Left lung (tissue), 4 donors: ENCODE measurements at regions not wholly inside any gene's neighbourhood (a gene's known extent, or its start where the extent isn't known, plus 50 kb on each side); places are given as distances from the start of the nearest gene placed in this dataset.

Experiments used
- ATAC-seq: fragments of 200-7000 bp; cut with Tn5 transposase; one replicate; pipeline ENCODE4 v1.9.1; 2020; ENCODE audit warnings: moderate library complexity
- DNase-seq, 4 donors: peaks; one replicate each; pipeline ENCODE4 v3.0.0-alpha.2; 2013 to 2020
- H3K27ac ChIP-seq, 2 donors: fragments of 200-600 bp; sonication (generic) in 1 of 2; one replicate each; pipeline versions ENCODE4 v1.5.0 to v1.8.0; 2020 to 2021
- H3K27me3 ChIP-seq, 2 donors: fragments of 200-600 bp; sonication (generic) in 1 of 2; one replicate each; pipeline versions ENCODE4 v1.5.0 to v1.8.0; 2020 to 2021
- H3K36me3 ChIP-seq, 2 donors: fragments of 200-600 bp; sonication (generic) in 1 of 2; one replicate each; pipeline versions ENCODE4 v1.5.0 to v1.8.0; 2020 to 2021
- H3K4me1 ChIP-seq, 2 donors: fragments of 200-600 bp; one replicate each; pipeline ENCODE4 v1.8.0; 2021
- H3K4me3 ChIP-seq, 2 donors: fragments of 200-600 bp; sonication (generic) in 1 of 2; one replicate each; pipeline versions ENCODE4 v1.5.0 to v1.8.0; 2020 to 2021; ENCODE audit warnings: mild to moderate bottlenecking in 1 of 2
- H3K9me3 ChIP-seq, 2 donors: fragments of 200-600 bp; sonication (generic) in 1 of 2; one replicate each; pipeline versions ENCODE4 v1.5.0 to v1.8.0; 2020 to 2021
- CTCF ChIP-seq, 2 donors: fragments of 200-600 bp; sonication (generic) in 1 of 2; IDR thresholded peaks; one replicate each; pipeline versions ENCODE4 v1.5.0 to v1.8.0; 2021; ENCODE audit warnings: antibody characterized with exemption in 2 of 2
- intact Hi-C, 2 donors: fragments of 100-400 bp; cut with DNase I; formaldehyde crosslinking; loops; one replicate each; pipeline versions ENCODE4 v1.11.2 to v1.14.2; 2022
- donor health status: DM: no; HTN: yes; CAD: no.
- donor health status: DM: no; HTN: no; CAD: no.

DNA sequence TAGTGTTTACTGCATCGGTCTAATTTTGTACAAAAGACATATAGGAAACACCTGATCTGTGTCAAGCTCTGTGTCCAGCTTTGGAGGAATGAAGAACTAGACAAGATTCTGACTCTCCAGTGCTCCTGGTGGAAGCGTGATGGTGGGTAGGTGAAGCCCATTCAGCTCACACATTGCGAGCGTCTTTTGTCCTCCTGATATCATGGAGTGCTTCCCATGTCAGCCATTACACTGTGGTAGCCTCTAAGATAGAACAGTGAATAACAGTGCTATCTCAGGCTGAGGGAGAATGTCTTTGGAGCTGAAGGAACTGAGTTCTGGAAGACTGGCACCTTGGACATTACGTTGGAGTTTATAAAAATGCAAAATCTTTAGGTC lies 350.2 kb downstream of the CYRIA start:
- Histone ChIP-seq H3K4me3 (no peak overlapping the region), H3K9me3 (no peaks in the 10 kb centered on the region), H3K27ac (no peak overlapping the region), H3K27me3 (no peaks in the 10 kb centered on the region), H3K4me1 (no peaks in the 10 kb centered on the region), H3K36me3 (no peaks in the 10 kb centered on the region)
- ATAC-seq = no peak
- no peak for TF ChIP-seq CTCF (IDR thresholded peaks at IDR 0.05)
- intact Hi-C loops = no loop called here
- no peak for DNase-seq

DNA sequence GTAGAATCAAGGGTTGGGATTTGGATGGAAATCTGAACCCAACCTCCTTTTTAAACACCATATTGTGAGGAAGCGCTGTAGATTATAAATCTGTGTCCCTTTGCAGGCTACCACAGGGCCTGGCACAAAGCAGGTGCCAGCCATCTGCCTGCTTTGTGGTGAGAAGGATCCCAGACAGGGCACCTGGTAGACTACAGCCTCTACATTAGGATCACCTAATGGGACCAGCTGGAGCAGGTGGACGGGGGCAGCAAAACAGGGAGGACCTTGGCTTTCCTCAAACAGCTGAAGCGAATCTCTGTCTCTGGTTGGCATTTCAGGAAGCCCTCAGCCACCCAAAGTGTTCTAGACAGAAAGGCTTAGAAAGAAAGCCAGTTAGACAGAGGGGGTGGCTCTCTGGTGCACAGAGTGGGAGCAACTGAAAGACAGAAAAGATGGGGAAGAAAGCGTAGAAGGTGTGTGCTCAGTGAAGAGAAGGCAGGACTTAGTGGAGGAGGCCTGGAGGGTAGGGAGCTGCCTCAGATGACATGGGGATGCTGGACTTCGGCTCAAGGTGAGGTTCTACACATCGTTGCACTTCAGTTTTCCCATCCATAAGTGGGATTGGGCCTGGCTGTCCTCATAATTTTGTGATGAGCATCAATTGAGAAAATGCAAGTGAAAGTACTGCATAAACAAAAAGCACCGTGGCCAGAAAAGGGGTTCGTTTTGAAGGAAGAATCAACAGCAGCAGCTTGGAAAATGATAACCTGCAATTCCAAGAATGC lies 350.8 kb downstream of the CYRIA start:
- Histone ChIP-seq H3K4me1 (no peaks in the 10 kb centered on the region), H3K36me3 (no peaks in the 10 kb centered on the region), H3K27ac (no peak overlapping the region), H3K27me3 (no peaks in the 10 kb centered on the region), H3K4me3 (no peak overlapping the region), H3K9me3 (no peaks in the 10 kb centered on the region)
- DNase-seq (no peak), ATAC-seq (no peak)
- TF ChIP-seq CTCF (IDR thresholded peaks at IDR 0.05) = no peak
- intact Hi-C loops = no loop called here

DNA sequence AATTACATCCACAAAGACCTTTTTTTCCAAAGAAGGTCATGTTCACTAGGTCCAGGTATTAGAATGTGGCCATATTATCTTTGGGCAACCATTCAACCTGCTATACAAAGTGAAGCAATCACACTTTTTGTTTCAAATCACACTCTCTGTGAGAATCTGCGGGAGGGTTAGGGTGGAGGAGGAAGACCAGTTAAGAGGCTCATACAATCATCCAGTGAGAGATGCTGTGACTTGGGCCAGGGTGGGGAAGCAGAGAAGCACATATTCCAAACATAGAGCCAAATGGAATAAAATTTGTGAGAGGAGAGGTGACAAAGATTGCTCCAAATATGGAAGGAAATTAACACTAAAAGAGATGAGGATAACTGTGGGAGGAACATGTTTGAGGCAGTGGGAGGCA lies 351.6 kb downstream of the CYRIA start:
- ATAC-seq (no peak), DNase-seq (no peak)
- Histone ChIP-seq H3K9me3 (no peaks in the 10 kb centered on the region), H3K4me1 (no peaks in the 10 kb centered on the region), H3K4me3 (no peak overlapping the region), H3K27ac (no peak overlapping the region), H3K27me3 (no peaks in the 10 kb centered on the region), H3K36me3 (no peaks in the 10 kb centered on the region)
- TF ChIP-seq CTCF (IDR thresholded peaks at IDR 0.05) = no peak
- intact Hi-C loops = no loop called here

DNA sequence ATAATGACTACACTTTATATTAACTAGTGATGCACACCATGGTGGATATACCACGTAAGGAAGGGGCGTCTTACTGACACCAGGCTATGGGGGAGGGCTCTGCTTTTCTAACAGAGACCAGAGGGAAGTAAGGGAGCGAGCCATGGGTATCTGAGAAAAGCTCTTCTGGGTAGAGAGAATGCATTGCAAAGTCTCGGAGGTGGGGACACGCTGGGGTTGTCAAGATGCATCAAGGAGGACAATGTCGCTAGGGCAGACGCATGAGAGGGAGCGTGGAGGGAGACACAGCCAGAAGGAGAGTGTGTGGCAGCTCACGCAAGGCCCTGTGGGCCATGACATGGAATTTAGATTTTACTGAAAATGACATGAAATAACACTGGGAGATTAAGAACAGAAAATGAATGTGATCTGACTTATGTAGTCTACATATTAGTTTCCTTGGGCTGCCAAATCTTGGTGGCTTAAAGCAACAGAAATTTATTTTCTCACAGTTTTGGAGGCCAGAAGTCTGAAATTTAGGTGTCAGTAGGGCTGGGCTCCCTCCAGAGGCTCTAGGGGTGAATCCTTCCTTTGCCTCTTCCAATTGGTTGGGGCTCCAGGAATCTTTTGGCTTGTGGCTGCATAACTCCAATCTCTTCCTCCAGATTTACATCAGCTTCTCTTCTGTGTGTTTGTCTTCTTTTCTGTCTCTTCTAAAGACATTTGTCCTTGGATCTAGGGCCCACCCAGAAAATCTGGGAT lies 352.2 kb downstream of the CYRIA start:
- H3K9me3 ChIP-seq = no peaks in the 10 kb centered on the region
- ATAC-seq (no peak), DNase-seq (no peak)
- no peak overlapping the region for H3K4me3 ChIP-seq
- no peaks in the 10 kb centered on the region for H3K36me3 ChIP-seq
- no peak for TF ChIP-seq CTCF (IDR thresholded peaks at IDR 0.05)
- no peaks in the 10 kb centered on the region for H3K27me3 ChIP-seq
- H3K4me1 ChIP-seq = no peaks in the 10 kb centered on the region
- intact Hi-C loops = no loop called here
- no peak overlapping the region for H3K27ac ChIP-seq

- Histone ChIP-seq H3K9me3 (no peaks in the 10 kb centered on the region), H3K4me1 (no peaks in the 10 kb centered on the region), H3K4me3 (no peak overlapping the region), H3K27ac (no peak overlapping the region), H3K27me3 (no peaks in the 10 kb centered on the region), H3K36me3 (no peaks in the 10 kb centered on the region)
- intact Hi-C loops = no loop called here
- TF ChIP-seq CTCF (IDR thresholded peaks at IDR 0.05) = no peak
- DNase-seq (no peak), ATAC-seq (no peak)
Observed at GRCh38 chr2:16312771-16313170, 352.9 kb downstream of the CYRIA start.
